OCI-LY3 (cell line): ENCODE measurements at regions not wholly inside any gene's neighbourhood (a gene's known extent, or its start where the extent isn't known, plus 50 kb on each side); places are given as distances from the start of the nearest gene placed in this dataset.

Experiments
- CTCF ChIP-seq: fragments of 200-600, 300-600 bp; sonication (generic); IDR thresholded peaks from 2 replicates; pipeline ENCODE4 v1.5.1; 2014; ENCODE audit warnings: antibody characterized with exemption, low read length, low read depth
- EZH2phosphoT487 ChIP-seq: fragments of 200-600 bp; shearing (Covaris generic); IDR thresholded peaks from 2 replicates; pipeline ENCODE4 v1.6.1; 2018; ENCODE audit warnings: antibody characterized with exemption, mixed run types, low read depth

GRCh38 chr18:23311351-23312121, 141.6 kb upstream of the RIOK3 start:
- TF ChIP-seq CTCF (no peak), EZH2phosphoT487 (no peak)
